ENCODE measurements at regions not wholly inside any gene's neighbourhood (a gene's known extent, or its start where the extent isn't known, plus 50 kb on each side); places are given as distances from the start of the nearest gene placed in this dataset.
A peak's percentile ranks its signal among the peaks of the same experiment; 100 is the strongest.

- no peak for DNase-seq
- 53 to 60% methylated on average over 4 of the region's 4 CpGs for WGBS, 2 donors
- no peaks in the 10 kb centered on the region for H3K36me3 ChIP-seq
These were observed 161.3 kb downstream of the SPP2 start for GRCh38 chr2:234211797-234212196.

GRCh38 chr2:234206738-234207137 lies 156.2 kb downstream of the SPP2 start:
- Histone ChIP-seq H3K36me3 (no peaks in the 10 kb centered on the region), H3K27ac (no peak overlapping the region), H3K27me3 (peaks cover 0 to 4% (median 0%) of the 10 kb centered on the region in 4 donors), H3K9me3 (no peaks in the 10 kb centered on the region), H3K4me1 (peaks cover 8 to 17% (median 14%) of the 10 kb centered on the region in 3 donors), H3K4me3 (no peak overlapping the region)
- intact Hi-C loops (cut with DNase I): no loop called here
- DNase-seq: no peak
- WGBS, 2 donors: 83 to 92% methylated on average over 2 of the region's 2 CpGs
- no peak for TF ChIP-seq POLR2A (IDR thresholded peaks at IDR 0.05)
- no peak for TF ChIP-seq CTCF (IDR thresholded peaks at IDR 0.05)

More at GRCh38 chr2:234211797-234212196, 161.3 kb downstream of the SPP2 start:
- H3K4me1 ChIP-seq: no peaks in the 10 kb centered on the region
- no peaks in the 10 kb centered on the region for H3K9me3 ChIP-seq
- intact Hi-C loops (cut with DNase I): no loop called here
- H3K27ac ChIP-seq: no peak overlapping the region
- no peak overlapping the region for H3K4me3 ChIP-seq
- TF ChIP-seq CTCF (IDR thresholded peaks at IDR 0.05) (no peak), POLR2A (IDR thresholded peaks at IDR 0.05) (no peak)
- peaks cover 0 to 8% (median 0%) of the 10 kb centered on the region in 4 donors for H3K27me3 ChIP-seq

GRCh38 chr2:234204480-234204879 lies 154.0 kb downstream of the SPP2 start:
- Histone ChIP-seq H3K4me3 (no peak overlapping the region), H3K36me3 (no peaks in the 10 kb centered on the region), H3K27me3 (peaks cover 0 to 4% (median 0%) of the 10 kb centered on the region in 4 donors), H3K4me1 (peaks cover 8 to 17% (median 14%) of the 10 kb centered on the region in 3 donors), H3K27ac (no peak overlapping the region), H3K9me3 (no peaks in the 10 kb centered on the region)
- no peak for DNase-seq
- WGBS, 2 donors: 18 to 48% methylated on average over 1 of the region's 1 CpG
- intact Hi-C loops (cut with DNase I): no loop called here
- TF ChIP-seq POLR2A (IDR thresholded peaks at IDR 0.05): no peak
- TF ChIP-seq CTCF (IDR thresholded peaks at IDR 0.05): no peak

GRCh38 chr2:234203135-234203984 lies 152.9 kb downstream of the SPP2 start:
- WGBS, 2 donors: 23 to 33% methylated on average over 12 of the region's 12 CpGs
- TF ChIP-seq POLR2A (IDR thresholded peaks at IDR 0.05): no peak
- Histone ChIP-seq H3K4me3 (peak overlapping the region in 1 of 4 donors; percentile 32), H3K27ac (peak overlapping the region; percentile 70 to 79 (median 74)), H3K27me3 (peaks cover 0 to 10% (median 0%) of the 10 kb centered on the region in 4 donors), H3K4me1 (peaks cover 8 to 17% (median 14%) of the 10 kb centered on the region in 3 donors), H3K36me3 (no peaks in the 10 kb centered on the region), H3K9me3 (no peaks in the 10 kb centered on the region)
- intact Hi-C loops (cut with DNase I): no loop called here
- no peak for DNase-seq

- intact Hi-C loops (cut with DNase I): no loop called here
- TF ChIP-seq POLR2A (IDR thresholded peaks at IDR 0.05) (no peak), CTCF (IDR thresholded peaks at IDR 0.05) (no peak)
- Histone ChIP-seq H3K27ac (peak overlapping the region; percentile 58 to 79 (median 74)), H3K27me3 (peaks cover 0 to 10% (median 0%) of the 10 kb centered on the region in 4 donors), H3K4me1 (peaks cover 8 to 17% (median 14%) of the 10 kb centered on the region in 3 donors), H3K36me3 (no peaks in the 10 kb centered on the region), H3K9me3 (no peaks in the 10 kb centered on the region), H3K4me3 (no peak overlapping the region)
- WGBS, 2 donors: 67 to 82% methylated on average over 2 of the region's 2 CpGs
- no peak for DNase-seq
These were observed 152.1 kb downstream of the SPP2 start for GRCh38 chr2:234202601-234203000.
